Right atrium auricular region (tissue), 2 donors: ENCODE measurements at regions not wholly inside any gene's neighbourhood (a gene's known extent, or its start where the extent isn't known, plus 50 kb on each side); places are given as distances from the start of the nearest gene placed in this dataset.

Experiments
- DNase-seq: peaks from one replicate; pipeline ENCODE4 v3.0.0-alpha.2; 2019; ENCODE audit warnings: low spot score
- H3K27ac ChIP-seq, 2 donors: fragments of 200-600 bp; sonication (generic); 1 replicate in 1 of 2; 2 replicates in 1 of 2; pipeline ENCODE4 v1.5.1; 2016 to 2019
- H3K27me3 ChIP-seq, 2 donors: fragments of 200-600 bp; sonication (generic); one replicate each; pipeline versions ENCODE4 v1.5.1 to v1.6.0; 2017 to 2019
- H3K36me3 ChIP-seq: fragments of 200-600 bp; sonication (generic); one replicate; pipeline ENCODE4 v1.5.1; 2016
- H3K4me1 ChIP-seq, 2 donors: fragments of 200-600 bp; sonication (generic); one replicate each; pipeline versions ENCODE4 v1.5.1 to v1.6.0; 2017 to 2019
- H3K4me3 ChIP-seq, 2 donors: fragments of 200-600 bp; sonication (generic); 1 replicate in 1 of 2; 2 replicates in 1 of 2; pipeline ENCODE4 v1.5.1; 2017 to 2019; ENCODE audit warnings: mild to moderate bottlenecking in 1 of 2, moderate library complexity in 1 of 2
- H3K9me3 ChIP-seq, 2 donors: fragments of 200-600 bp; sonication (generic); one replicate each; pipeline ENCODE4 v1.5.1; 2019
- TF ChIP-seq, protein P1 (sequence below), 2 donors: fragments of 200-600 bp; sonication (generic); IDR thresholded peaks; one replicate each; pipeline ENCODE4 v1.5.1; 2019; ENCODE audit warnings: antibody characterized with exemption in 2 of 2

DNA sequence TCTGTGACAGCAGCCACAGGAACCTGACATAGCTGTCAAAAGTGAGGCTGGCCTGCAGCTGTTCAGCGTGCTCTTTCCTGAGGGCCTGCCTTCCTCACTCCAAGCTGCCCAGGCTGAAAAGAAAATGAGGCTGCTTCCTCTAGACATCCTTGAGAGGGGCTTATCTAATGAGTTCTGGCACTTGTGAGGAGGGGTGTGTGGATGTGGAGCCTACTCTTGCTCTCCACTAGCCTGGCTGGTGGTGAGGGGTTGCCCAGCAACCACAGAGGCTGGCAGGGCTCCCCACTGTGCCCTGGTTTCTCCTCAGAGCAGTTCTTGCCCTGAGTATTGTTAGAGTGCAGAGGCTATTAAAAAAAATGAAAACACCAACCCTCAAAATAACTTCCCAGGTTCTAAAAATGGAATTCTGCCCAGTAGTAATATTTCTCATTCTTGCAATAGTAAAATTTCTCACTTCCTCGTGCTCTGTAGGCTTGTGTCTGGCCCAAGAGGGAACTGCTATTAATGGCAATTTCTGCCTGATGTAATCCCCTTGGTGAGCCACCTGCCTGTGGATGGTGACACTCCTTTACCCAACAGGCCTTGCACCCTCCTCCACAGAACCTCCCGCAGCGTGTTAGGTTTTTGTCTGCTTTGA is 52.6 kb upstream of the EPS8L3 start:
- TF ChIP-seq, protein P1, sequence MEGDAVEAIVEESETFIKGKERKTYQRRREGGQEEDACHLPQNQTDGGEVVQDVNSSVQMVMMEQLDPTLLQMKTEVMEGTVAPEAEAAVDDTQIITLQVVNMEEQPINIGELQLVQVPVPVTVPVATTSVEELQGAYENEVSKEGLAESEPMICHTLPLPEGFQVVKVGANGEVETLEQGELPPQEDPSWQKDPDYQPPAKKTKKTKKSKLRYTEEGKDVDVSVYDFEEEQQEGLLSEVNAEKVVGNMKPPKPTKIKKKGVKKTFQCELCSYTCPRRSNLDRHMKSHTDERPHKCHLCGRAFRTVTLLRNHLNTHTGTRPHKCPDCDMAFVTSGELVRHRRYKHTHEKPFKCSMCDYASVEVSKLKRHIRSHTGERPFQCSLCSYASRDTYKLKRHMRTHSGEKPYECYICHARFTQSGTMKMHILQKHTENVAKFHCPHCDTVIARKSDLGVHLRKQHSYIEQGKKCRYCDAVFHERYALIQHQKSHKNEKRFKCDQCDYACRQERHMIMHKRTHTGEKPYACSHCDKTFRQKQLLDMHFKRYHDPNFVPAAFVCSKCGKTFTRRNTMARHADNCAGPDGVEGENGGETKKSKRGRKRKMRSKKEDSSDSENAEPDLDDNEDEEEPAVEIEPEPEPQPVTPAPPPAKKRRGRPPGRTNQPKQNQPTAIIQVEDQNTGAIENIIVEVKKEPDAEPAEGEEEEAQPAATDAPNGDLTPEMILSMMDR (IDR thresholded peaks at IDR 0.05): no peak
- H3K36me3 ChIP-seq: no peaks in the 10 kb centered on the region
- H3K27me3 ChIP-seq: no peaks in the 10 kb centered on the region
- H3K27ac ChIP-seq: no peak overlapping the region
- H3K9me3 ChIP-seq: peaks cover 3 to 9% of the 10 kb centered on the region in 2 donors
- H3K4me1 ChIP-seq: peaks cover 0 to 22% of the 10 kb centered on the region in 2 donors
- no peak for DNase-seq
- no peak overlapping the region for H3K4me3 ChIP-seq

DNA sequence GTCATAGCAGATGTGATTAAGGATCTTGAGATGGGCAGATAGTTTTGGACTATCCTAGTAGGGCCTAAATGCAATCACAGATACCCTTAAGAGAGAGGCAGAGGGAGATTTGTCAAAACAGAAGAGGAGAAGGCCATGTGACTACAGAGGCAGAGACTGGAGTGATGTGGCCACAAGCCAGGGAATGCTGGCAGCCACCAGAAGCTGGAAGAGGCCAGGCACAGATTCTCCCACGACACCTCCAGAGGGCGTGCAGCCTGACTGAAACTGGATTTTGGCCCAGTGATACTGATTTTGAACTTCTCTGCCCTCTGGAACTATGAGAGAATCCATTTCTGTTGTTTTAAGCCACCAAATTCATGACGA is 52.1 kb upstream of the EPS8L3 start:
- H3K4me3 ChIP-seq: no peak overlapping the region
- H3K27me3 ChIP-seq: no peaks in the 10 kb centered on the region
- no peaks in the 10 kb centered on the region for H3K36me3 ChIP-seq
- TF ChIP-seq, protein P1 (IDR thresholded peaks at IDR 0.05): no peak
- H3K4me1 ChIP-seq: peaks cover 0 to 18% of the 10 kb centered on the region in 2 donors
- no peak for DNase-seq
- H3K9me3 ChIP-seq: peaks cover 3 to 9% of the 10 kb centered on the region in 2 donors
- no peak overlapping the region for H3K27ac ChIP-seq

DNA sequence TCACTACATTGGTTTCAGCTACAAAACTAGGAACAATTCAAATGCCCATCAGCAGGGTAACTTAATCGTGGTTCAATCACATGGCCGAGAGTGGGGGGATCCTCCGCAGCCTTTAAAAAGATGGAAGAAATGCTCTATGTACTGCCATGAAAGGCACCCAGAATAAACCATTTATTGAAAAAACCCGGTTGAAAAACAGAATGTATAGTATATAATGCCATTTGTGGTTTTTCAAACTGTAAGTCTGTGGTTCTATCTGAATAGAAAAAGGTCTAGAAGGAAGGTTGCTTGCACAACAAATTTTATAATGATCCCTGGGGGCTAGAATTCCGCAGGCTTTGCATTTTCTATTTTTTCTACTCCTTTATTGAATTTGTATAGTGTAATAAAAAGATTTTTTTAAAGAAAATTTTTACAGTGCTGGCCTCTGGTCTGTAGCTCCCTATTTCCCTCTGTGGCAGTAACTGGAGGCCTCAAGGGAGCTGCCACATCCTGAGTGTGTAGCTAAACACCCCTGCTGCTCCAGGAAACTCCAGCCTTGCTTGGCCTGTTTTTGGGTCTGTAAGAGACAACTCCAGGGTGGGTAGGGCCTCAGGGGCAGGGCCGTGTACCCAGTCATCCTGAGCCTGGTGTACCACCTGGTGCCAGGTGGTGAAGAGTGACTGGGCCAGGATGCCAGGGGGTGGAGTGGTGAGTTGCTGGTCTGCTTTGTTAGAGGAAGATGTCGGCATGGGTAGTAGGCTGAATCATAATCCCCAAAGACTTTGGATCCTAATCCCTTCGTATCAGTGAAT is 51.5 kb upstream of the EPS8L3 start:
- peaks cover 3 to 9% of the 10 kb centered on the region in 2 donors for H3K9me3 ChIP-seq
- no peak overlapping the region for H3K4me3 ChIP-seq
- TF ChIP-seq, protein P1 (IDR thresholded peaks at IDR 0.05): no peak
- DNase-seq: no peak
- no peaks in the 10 kb centered on the region for H3K36me3 ChIP-seq
- no peak overlapping the region for H3K27ac ChIP-seq
- H3K27me3 ChIP-seq: no peaks in the 10 kb centered on the region
- H3K4me1 ChIP-seq: peaks cover 0 to 18% of the 10 kb centered on the region in 2 donors

DNA sequence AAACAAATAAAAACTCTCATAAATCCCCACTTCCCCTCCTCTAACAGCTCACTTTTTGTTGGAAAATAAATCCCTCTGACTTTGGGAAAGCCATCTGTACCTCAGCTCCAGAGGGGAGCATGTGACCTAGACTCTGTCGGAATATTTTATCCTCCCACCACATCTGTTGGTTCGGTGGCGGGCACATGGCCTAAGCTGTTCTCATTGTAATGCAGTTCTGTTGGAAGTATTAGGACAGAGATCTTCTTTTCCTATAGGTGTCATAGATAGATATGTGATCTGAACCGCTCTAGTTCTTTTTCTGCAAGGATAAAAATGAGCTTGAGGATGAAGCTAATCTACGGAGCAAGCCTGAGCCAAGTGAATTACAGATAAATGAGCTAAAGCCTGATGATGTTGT is 50.5 kb upstream of the EPS8L3 start:
- H3K4me1 ChIP-seq: peaks cover 0 to 14% of the 10 kb centered on the region in 2 donors
- no peaks in the 10 kb centered on the region for H3K36me3 ChIP-seq
- no peak overlapping the region for H3K27ac ChIP-seq
- no peak overlapping the region for H3K4me3 ChIP-seq
- H3K27me3 ChIP-seq: no peaks in the 10 kb centered on the region
- TF ChIP-seq, protein P1 (IDR thresholded peaks at IDR 0.05): no peak
- DNase-seq: no peak
- H3K9me3 ChIP-seq: peaks cover 3 to 9% of the 10 kb centered on the region in 2 donors
